Erythroblast (primary cell): ENCODE measurements at regions not wholly inside any gene's neighbourhood (a gene's known extent, or its start where the extent isn't known, plus 50 kb on each side); places are given as distances from the start of the nearest gene placed in this dataset.

Experiments used
- GATA1 ChIP-seq: IDR thresholded peaks from 2 replicates; pipeline ENCODE4 v1.6.1; 2011; ENCODE audit warnings: low read depth, mild to moderate bottlenecking, control low read depth, low read length, moderate library complexity
- POLR2A ChIP-seq: IDR thresholded peaks from 2 replicates; pipeline ENCODE4 v1.6.1; 2011; ENCODE audit warnings: mild to moderate bottlenecking, low read length

DNA sequence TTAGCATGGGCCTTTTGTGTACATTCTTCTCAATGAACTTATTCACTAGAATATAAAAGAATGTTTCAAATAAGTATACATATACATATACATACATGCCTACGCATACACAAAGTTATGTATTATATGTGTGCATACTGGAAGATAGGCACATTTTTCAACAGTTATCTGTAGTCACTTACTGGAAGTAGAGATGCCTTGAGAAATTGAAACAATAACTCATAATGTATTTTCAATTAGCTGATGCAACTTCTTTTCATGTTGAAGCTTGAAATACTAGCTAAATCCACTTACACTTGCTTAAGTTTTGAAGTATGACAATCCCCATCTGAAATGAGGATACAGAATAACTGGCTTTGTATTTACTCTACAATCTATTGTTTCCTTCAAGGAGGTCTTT lies 469.0 kb upstream of the PTGER4 start:
- no peak for TF ChIP-seq POLR2A
- TF ChIP-seq GATA1: no peak
